ENCODE measurements at regions not wholly inside any gene's neighbourhood (a gene's known extent, or its start where the extent isn't known, plus 50 kb on each side); places are given as distances from the start of the nearest gene placed in this dataset.

- Mint-ChIP-seq H3K27ac (no peak overlapping the region), H3K4me1 (no peaks in the 10 kb centered on the region), H3K27me3 (ENCODE audit: low read depth) (peaks cover 11% of the 10 kb centered on the region), H3K36me3 (peaks cover 13% of the 10 kb centered on the region), H3K4me3 (no peak overlapping the region), H3K9me3 (peaks cover 36% of the 10 kb centered on the region)
- DNase-seq (ENCODE audit: low spot score in 2 of 2, unreplicated experiment in 2 of 2), result no peak
- TF ChIP-seq, protein P1, sequence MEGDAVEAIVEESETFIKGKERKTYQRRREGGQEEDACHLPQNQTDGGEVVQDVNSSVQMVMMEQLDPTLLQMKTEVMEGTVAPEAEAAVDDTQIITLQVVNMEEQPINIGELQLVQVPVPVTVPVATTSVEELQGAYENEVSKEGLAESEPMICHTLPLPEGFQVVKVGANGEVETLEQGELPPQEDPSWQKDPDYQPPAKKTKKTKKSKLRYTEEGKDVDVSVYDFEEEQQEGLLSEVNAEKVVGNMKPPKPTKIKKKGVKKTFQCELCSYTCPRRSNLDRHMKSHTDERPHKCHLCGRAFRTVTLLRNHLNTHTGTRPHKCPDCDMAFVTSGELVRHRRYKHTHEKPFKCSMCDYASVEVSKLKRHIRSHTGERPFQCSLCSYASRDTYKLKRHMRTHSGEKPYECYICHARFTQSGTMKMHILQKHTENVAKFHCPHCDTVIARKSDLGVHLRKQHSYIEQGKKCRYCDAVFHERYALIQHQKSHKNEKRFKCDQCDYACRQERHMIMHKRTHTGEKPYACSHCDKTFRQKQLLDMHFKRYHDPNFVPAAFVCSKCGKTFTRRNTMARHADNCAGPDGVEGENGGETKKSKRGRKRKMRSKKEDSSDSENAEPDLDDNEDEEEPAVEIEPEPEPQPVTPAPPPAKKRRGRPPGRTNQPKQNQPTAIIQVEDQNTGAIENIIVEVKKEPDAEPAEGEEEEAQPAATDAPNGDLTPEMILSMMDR (IDR thresholded peaks at IDR 0.05; ENCODE audit: unreplicated experiment), result no peak
Measured at GRCh38 chr15:62257996-62258521, 93.0 kb upstream of the C2CD4B start.

DNA sequence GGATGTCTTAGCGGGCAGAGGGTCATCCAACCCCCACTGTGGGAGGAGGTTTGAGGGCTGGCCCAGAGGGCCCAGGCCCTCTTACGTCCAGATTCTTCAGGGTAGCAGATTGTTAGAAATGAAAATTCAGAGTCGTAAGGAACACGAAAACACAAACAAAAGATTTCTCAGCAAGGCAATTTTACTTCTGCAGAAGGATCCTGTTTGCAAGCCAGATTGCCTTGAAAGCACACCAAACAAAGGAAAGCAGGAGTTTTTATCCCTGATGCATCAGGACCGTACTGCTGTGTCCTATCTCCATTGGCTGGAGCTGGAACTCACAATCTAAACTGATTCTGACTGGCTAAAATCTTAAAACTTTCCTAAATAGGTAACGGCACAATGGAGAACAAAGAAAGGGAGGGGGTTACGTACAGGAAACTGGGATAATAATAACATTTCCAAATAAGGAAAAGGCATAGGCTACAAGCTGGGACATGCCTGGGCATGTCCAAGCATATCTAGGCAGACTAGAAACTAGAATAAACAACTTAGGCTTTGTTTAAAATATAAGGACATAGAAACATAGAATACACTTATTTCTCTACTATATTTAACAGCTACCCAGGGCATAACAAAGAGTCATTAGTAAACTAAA is 97.3 kb upstream of the C2CD4B start:
- Mint-ChIP-seq H3K9me3 (peaks cover 60% of the 10 kb centered on the region), H3K27ac (no peak overlapping the region), H3K4me3 (no peak overlapping the region), H3K36me3 (peaks cover 20% of the 10 kb centered on the region), H3K27me3 (ENCODE audit: low read depth) (no peaks in the 10 kb centered on the region), H3K4me1 (no peaks in the 10 kb centered on the region)
- TF ChIP-seq, protein P1 (IDR thresholded peaks at IDR 0.05; ENCODE audit: unreplicated experiment), result no peak
- no peak for DNase-seq (ENCODE audit: low spot score in 2 of 2, unreplicated experiment in 2 of 2)

- Mint-ChIP-seq H3K27me3 (ENCODE audit: low read depth) (no peaks in the 10 kb centered on the region), H3K36me3 (peaks cover 20% of the 10 kb centered on the region), H3K9me3 (peaks cover 64% of the 10 kb centered on the region), H3K27ac (no peak overlapping the region), H3K4me1 (no peaks in the 10 kb centered on the region), H3K4me3 (no peak overlapping the region)
- TF ChIP-seq, protein P1 (IDR thresholded peaks at IDR 0.05; ENCODE audit: unreplicated experiment), result no peak
- no peak for DNase-seq (ENCODE audit: low spot score in 2 of 2, unreplicated experiment in 2 of 2)
Measured at GRCh38 chr15:62264196-62264595, 99.1 kb upstream of the C2CD4B start.

GRCh38 chr15:62269504-62269903 is 104.4 kb upstream of the C2CD4B start:
- no peak overlapping the region for H3K4me3 Mint-ChIP-seq
- no peak for DNase-seq (ENCODE audit: low spot score in 2 of 2, unreplicated experiment in 2 of 2)
- peaks cover 11% of the 10 kb centered on the region for H3K36me3 Mint-ChIP-seq
- no peak overlapping the region for H3K27ac Mint-ChIP-seq
- TF ChIP-seq, protein P1 (IDR thresholded peaks at IDR 0.05; ENCODE audit: unreplicated experiment), result no peak
- peaks cover 52% of the 10 kb centered on the region for H3K9me3 Mint-ChIP-seq
- H3K4me1 Mint-ChIP-seq, result no peaks in the 10 kb centered on the region
- H3K27me3 Mint-ChIP-seq (ENCODE audit: low read depth), result no peaks in the 10 kb centered on the region

DNA sequence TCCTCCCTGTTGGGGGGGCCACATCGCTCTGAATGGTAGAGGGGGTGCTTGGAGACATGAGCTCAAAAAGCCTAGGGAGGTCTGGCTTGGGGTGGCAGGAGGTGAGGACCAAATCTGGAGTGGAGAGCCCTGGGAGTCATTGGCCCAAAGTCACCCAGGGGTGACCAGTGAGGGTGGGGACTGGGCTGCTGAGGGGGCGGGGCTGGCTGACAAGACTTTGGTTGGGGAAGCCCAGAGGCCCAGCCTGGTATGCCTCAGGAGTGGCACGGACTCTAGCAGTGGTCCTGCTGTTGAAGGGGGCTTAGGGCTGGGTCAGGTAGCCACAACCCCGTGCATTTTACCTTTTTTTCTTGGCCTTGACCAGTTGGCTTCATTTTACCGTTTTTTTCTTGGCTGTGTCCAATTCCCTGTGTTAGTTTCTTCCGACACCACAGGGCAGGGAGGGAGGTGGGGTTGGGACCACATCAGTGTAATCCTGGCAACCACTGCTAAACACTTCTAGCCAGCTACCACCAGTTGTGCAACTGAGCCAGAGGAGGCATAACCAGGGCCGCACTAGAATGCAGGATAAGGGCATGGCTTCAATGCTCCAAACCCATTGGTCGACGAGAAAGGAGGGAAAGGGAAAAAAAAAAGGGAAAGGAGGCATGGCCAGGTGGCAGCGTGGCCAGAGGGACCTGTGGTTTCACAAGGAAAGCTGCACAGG is 105.3 kb upstream of the C2CD4B start:
- Mint-ChIP-seq H3K9me3 (peaks cover 58% of the 10 kb centered on the region), H3K27me3 (ENCODE audit: low read depth) (no peaks in the 10 kb centered on the region), H3K4me1 (no peaks in the 10 kb centered on the region), H3K4me3 (no peak overlapping the region), H3K27ac (no peak overlapping the region), H3K36me3 (peaks cover 11% of the 10 kb centered on the region)
- TF ChIP-seq, protein P1 (IDR thresholded peaks at IDR 0.05; ENCODE audit: unreplicated experiment), result no peak
- no peak for DNase-seq (ENCODE audit: low spot score in 2 of 2, unreplicated experiment in 2 of 2)
